ENCODE measurements at regions not wholly inside any gene's neighbourhood (a gene's known extent, or its start where the extent isn't known, plus 50 kb on each side); places are given as distances from the start of the nearest gene placed in this dataset.

DNA sequence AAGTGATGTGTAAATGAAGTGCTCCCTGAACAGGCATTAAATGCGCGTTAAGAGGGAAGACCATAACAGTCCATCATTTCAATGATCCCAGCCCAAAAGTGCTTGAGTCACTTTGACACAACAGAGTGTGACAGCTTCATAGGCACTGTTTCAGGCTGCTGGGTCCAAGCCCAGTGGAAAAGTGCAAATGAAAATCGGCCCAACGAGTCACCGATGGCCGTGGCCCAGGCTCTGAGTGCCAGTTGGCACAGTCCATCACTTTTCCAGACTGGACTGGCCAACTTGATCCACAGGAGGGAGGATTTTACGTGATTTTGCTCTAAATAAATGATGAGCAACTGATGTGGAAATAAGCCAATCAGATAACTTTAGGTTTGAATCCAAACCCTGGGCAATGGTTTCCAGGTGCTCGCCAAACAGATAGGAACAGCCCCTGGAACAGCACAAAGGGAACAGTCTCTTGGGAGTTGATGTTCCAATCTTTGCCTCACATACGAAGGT lies 114.0 kb downstream of the SP3 start:
- peak; percentile 98 for DNase-seq (ENCODE audit: low read depth)
- TF ChIP-seq CTCF (IDR thresholded peaks at IDR 0.05; ENCODE audit: control insufficient read depth, extremely low read depth, insufficient read depth) = no peak
- no peak overlapping the region for H3K4me3 ChIP-seq (ENCODE audit: low read depth, low read length)

DNA sequence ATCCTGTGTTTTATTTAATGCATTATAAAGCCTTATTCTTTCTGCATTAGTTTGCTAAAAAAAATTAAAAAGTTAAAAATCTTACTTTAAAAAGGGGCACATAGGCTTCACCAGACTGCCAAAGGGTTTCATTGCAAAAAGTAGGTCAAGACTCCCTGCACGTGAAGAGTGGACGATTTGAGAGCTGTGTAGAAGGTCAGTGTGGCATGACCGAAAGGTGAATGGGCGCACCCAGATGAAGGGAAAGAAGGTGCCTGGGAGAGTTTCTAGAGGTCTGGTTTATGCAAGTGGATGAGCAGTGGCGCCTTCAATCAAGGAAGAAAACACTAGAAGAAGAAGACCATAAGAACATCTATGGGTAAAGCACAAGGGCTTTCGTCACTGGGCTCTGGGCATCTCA lies 111.0 kb downstream of the SP3 start:
- H3K4me3 ChIP-seq (ENCODE audit: low read depth, low read length) = no peak overlapping the region
- TF ChIP-seq CTCF (IDR thresholded peaks at IDR 0.05; ENCODE audit: control insufficient read depth, extremely low read depth, insufficient read depth) = no peak
- DNase-seq (ENCODE audit: low read depth) = no peak

GRCh38 chr2:173854840-173855239 lies 110.3 kb downstream of the SP3 start:
- no peak for DNase-seq (ENCODE audit: low read depth)

GRCh38 chr2:173855661-173856060 lies 109.5 kb downstream of the SP3 start:
- no peak for DNase-seq (ENCODE audit: low read depth)
- no peak for TF ChIP-seq CTCF (IDR thresholded peaks at IDR 0.05; ENCODE audit: control insufficient read depth, extremely low read depth, insufficient read depth)
- H3K4me3 ChIP-seq (ENCODE audit: low read depth, low read length) = no peak overlapping the region

More at GRCh38 chr2:173854840-173855239, 110.3 kb downstream of the SP3 start:
- no peak overlapping the region for H3K4me3 ChIP-seq (ENCODE audit: low read depth, low read length)
- no peak for TF ChIP-seq CTCF (IDR thresholded peaks at IDR 0.05; ENCODE audit: control insufficient read depth, extremely low read depth, insufficient read depth)

Data from LNCaP clone FGC (cell line).